Liver (tissue), 8 donors: ENCODE measurements at regions not wholly inside any gene's neighbourhood (a gene's known extent, or its start where the extent isn't known, plus 50 kb on each side); places are given as distances from the start of the nearest gene placed in this dataset.

Experiments used
- DNase-seq: peaks from one replicate; pipeline ENCODE4 v3.0.0-alpha.2; 2017; ENCODE audit warnings: low spot score
- H3K27ac ChIP-seq, 2 donors: one replicate each; pipeline ENCODE4 v1.7.0; 2013; ENCODE audit warnings: inconsistent platforms in 2 of 2, low read length in 2 of 2, control low read depth in 1 of 2, low read depth in 1 of 2, mild to moderate bottlenecking in 1 of 2
- H3K27me3 ChIP-seq, 4 donors: one replicate each; pipeline versions ENCODE4 v1.6.1 to v1.7.0; 2013; ENCODE audit warnings: low read length in 3 of 4, inconsistent platforms in 1 of 4, mild to moderate bottlenecking in 1 of 4, moderate library complexity in 1 of 4; ENCODE audit not compliant: control insufficient read depth in 4 of 4, insufficient read depth in 4 of 4
- H3K36me3 ChIP-seq, 4 donors: one replicate each; pipeline versions ENCODE4 v1.6.1 to v1.7.0; 2013; ENCODE audit warnings: low read length in 3 of 4, mild to moderate bottlenecking in 3 of 4, low read depth in 1 of 4, moderate library complexity in 1 of 4; ENCODE audit not compliant: control insufficient read depth in 4 of 4, insufficient read depth in 3 of 4
- H3K4me1 ChIP-seq, 4 donors: one replicate each; pipeline versions ENCODE4 v1.6.1 to v1.7.0; 2013; ENCODE audit warnings: low read length in 3 of 4, mild to moderate bottlenecking in 3 of 4, moderate library complexity in 1 of 4; ENCODE audit not compliant: control insufficient read depth in 4 of 4, insufficient read depth in 4 of 4
- H3K4me3 ChIP-seq, 3 donors: one replicate each; pipeline versions ENCODE4 v1.6.1 to v1.7.0; 2013; ENCODE audit warnings: low read length in 3 of 3, control low read depth in 1 of 3, low read depth in 1 of 3, mild to moderate bottlenecking in 1 of 3
- H3K9ac ChIP-seq, 2 donors: one replicate each; pipeline ENCODE4 v1.7.0; 2013; ENCODE audit warnings: low read length in 2 of 2, mild to moderate bottlenecking in 2 of 2, moderate library complexity in 2 of 2, control low read depth in 1 of 2, low read depth in 1 of 2
- H3K9me3 ChIP-seq, 4 donors: one replicate each; pipeline versions ENCODE4 v1.6.1 to v1.7.0; 2013; ENCODE audit warnings: low read length in 3 of 4; ENCODE audit not compliant: control insufficient read depth in 4 of 4
- EGR1 ChIP-seq, 2 donors: IDR thresholded peaks; 2 replicates each; pipeline ENCODE4 v1.6.1; 2016 to 2018; ENCODE audit warnings: antibody characterized with exemption in 2 of 2, low read depth in 2 of 2
- FOXA1 ChIP-seq: IDR thresholded peaks from 2 replicates; pipeline ENCODE4 v1.6.1; 2016; ENCODE audit warnings: antibody characterized with exemption
- FOXA2 ChIP-seq: IDR thresholded peaks from 2 replicates; pipeline ENCODE4 v1.6.1; 2016; ENCODE audit warnings: antibody characterized with exemption
- GABPA ChIP-seq, 2 donors: IDR thresholded peaks in 1 of 2; conservative IDR thresholded peaks in 1 of 2; 2 replicates each; pipeline ENCODE4 v1.6.1; 2016; ENCODE audit warnings: antibody characterized with exemption in 2 of 2, mild to moderate bottlenecking in 1 of 2, moderate library complexity in 1 of 2
- HNF4A ChIP-seq, 2 donors: conservative IDR thresholded peaks; 2 replicates each; pipeline ENCODE4 v1.6.1; 2016; ENCODE audit warnings: antibody characterized with exemption in 2 of 2, mild to moderate bottlenecking in 2 of 2
- JUND ChIP-seq, 2 donors: IDR thresholded peaks; 2 replicates each; pipeline ENCODE4 v1.6.1; 2016; ENCODE audit warnings: antibody characterized with exemption in 2 of 2
- NR2F2 ChIP-seq: IDR thresholded peaks from 2 replicates; pipeline ENCODE4 v1.6.1; 2016; ENCODE audit warnings: antibody characterized with exemption
- RAD21 ChIP-seq, 2 donors: IDR thresholded peaks; 2 replicates each; pipeline ENCODE4 v1.6.1; 2016; ENCODE audit warnings: antibody characterized with exemption in 2 of 2, mild to moderate bottlenecking in 2 of 2
- RXRA ChIP-seq, 2 donors: IDR thresholded peaks; 2 replicates each; pipeline ENCODE4 v1.6.1; 2017 to 2018; ENCODE audit warnings: antibody characterized with exemption in 2 of 2, mild to moderate bottlenecking in 1 of 2
- SP1 ChIP-seq: IDR thresholded peaks from 2 replicates; pipeline ENCODE4 v1.6.1; 2018; ENCODE audit warnings: antibody characterized with exemption, mild to moderate bottlenecking
- YY1 ChIP-seq: IDR thresholded peaks from 2 replicates; pipeline ENCODE4 v1.6.1; 2016; ENCODE audit warnings: antibody characterized with exemption, mild to moderate bottlenecking
- WGBS: extraction: QIAGEN DNeasy Blood & Tissue Kit; methylation state at CpG from one replicate; pipeline ENCODE4 v1.1.7; 2013; 5-methylcytosine and 5-hydroxymethylcytosine counted together
- TF ChIP-seq, protein P1 (sequence below): IDR thresholded peaks from 2 replicates; pipeline ENCODE4 v1.6.1; 2016; ENCODE audit warnings: antibody characterized with exemption, mild to moderate bottlenecking
- TF ChIP-seq, protein P2 (sequence below): fragments of 150-350 bp; IDR thresholded peaks from 2 replicates; pipeline ENCODE4 v1.5.1; 2017; ENCODE audit warnings: improper control_type of control experiment, low read depth, low read length; ENCODE audit not compliant: missing input control
- TF ChIP-seq, protein P3 (sequence below): IDR thresholded peaks from 2 replicates; pipeline ENCODE4 v1.6.1; 2016; ENCODE audit warnings: antibody characterized with exemption
- donor health status: healthy.
- donor health status: healthy.
- donor health status: healthy.
- donor health status: healthy.
- donor health status: healthy.

DNA sequence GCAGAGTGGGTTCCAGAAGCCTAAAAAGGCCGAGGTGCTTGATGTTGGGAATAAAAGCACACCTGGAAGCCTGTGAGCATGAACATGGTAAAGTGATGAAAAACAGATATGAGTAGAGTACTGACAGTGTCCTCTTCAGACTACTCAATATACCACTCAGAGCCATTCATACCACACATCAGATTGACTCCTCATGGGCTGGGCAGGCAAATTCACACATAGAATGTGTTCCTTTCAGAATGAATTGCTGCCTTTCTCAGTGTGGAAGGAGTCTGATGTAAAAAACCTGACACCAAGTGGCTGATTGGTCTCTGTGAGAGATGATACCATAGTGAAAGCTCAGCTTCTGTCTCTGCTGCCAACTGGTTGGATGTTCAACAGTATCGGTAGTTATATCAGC lies 442.7 kb downstream of the RAPGEF2 start (continued):
- TF ChIP-seq, protein P1, sequence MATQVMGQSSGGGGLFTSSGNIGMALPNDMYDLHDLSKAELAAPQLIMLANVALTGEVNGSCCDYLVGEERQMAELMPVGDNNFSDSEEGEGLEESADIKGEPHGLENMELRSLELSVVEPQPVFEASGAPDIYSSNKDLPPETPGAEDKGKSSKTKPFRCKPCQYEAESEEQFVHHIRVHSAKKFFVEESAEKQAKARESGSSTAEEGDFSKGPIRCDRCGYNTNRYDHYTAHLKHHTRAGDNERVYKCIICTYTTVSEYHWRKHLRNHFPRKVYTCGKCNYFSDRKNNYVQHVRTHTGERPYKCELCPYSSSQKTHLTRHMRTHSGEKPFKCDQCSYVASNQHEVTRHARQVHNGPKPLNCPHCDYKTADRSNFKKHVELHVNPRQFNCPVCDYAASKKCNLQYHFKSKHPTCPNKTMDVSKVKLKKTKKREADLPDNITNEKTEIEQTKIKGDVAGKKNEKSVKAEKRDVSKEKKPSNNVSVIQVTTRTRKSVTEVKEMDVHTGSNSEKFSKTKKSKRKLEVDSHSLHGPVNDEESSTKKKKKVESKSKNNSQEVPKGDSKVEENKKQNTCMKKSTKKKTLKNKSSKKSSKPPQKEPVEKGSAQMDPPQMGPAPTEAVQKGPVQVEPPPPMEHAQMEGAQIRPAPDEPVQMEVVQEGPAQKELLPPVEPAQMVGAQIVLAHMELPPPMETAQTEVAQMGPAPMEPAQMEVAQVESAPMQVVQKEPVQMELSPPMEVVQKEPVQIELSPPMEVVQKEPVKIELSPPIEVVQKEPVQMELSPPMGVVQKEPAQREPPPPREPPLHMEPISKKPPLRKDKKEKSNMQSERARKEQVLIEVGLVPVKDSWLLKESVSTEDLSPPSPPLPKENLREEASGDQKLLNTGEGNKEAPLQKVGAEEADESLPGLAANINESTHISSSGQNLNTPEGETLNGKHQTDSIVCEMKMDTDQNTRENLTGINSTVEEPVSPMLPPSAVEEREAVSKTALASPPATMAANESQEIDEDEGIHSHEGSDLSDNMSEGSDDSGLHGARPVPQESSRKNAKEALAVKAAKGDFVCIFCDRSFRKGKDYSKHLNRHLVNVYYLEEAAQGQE, result no peak

DNA sequence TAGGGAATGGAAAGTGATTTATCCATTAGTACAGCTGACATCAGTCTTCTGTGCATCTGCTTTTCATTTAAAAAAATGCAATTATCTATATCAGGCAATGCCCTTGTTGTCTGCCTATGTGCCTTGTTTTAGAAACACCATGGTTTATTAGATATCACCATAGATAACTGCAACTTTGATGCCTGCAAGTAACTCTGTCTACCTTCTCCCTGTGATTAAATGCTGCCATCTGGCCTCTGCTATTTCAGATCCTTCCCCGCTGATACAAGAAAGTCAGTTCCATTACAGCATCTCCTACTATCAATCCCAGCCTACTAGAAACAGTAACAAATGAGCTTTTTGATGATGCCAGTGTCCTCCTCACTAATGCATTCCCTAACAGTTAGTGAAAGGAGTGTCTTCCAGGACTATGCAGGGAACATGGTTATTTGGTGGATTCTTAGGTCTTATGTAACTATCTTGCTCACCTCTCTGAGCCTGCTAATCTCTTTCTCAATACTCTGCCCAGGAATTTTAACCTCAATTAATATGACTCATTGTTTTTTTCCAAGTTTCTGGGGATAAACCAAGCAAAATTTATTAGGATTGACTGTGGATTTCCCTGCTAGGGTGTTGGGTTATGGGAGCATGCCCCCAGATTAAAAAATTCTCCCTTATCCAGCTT lies 444.9 kb downstream of the RAPGEF2 start:
- DNase-seq, result no peak
- H3K27me3 ChIP-seq, result no peaks in the 10 kb centered on the region
- H3K4me1 ChIP-seq, result no peaks in the 10 kb centered on the region
- no peak overlapping the region for H3K9ac ChIP-seq
- no peak overlapping the region for H3K4me3 ChIP-seq
- TF ChIP-seq FOXA2, result no peak
- no peak for TF ChIP-seq EGR1 (IDR thresholded peaks at IDR 0.05; ENCODE audit: low read depth in 2 of 2)
- TF ChIP-seq GABPA (IDR thresholded peaks at IDR 0.05 in 1 of 2, conservative IDR thresholded peaks at IDR 0.05 in 1 of 2), result no peak
- TF ChIP-seq JUND (IDR thresholded peaks at IDR 0.05), result no peak
- no peak for TF ChIP-seq RXRA (IDR thresholded peaks at IDR 0.05)
- TF ChIP-seq SP1, result no peak
- no peak for TF ChIP-seq FOXA1
- TF ChIP-seq NR2F2, result no peak
- TF ChIP-seq, protein P2, sequence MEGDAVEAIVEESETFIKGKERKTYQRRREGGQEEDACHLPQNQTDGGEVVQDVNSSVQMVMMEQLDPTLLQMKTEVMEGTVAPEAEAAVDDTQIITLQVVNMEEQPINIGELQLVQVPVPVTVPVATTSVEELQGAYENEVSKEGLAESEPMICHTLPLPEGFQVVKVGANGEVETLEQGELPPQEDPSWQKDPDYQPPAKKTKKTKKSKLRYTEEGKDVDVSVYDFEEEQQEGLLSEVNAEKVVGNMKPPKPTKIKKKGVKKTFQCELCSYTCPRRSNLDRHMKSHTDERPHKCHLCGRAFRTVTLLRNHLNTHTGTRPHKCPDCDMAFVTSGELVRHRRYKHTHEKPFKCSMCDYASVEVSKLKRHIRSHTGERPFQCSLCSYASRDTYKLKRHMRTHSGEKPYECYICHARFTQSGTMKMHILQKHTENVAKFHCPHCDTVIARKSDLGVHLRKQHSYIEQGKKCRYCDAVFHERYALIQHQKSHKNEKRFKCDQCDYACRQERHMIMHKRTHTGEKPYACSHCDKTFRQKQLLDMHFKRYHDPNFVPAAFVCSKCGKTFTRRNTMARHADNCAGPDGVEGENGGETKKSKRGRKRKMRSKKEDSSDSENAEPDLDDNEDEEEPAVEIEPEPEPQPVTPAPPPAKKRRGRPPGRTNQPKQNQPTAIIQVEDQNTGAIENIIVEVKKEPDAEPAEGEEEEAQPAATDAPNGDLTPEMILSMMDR, result no peak
- TF ChIP-seq, protein P1, result no peak
- TF ChIP-seq, protein P3, sequence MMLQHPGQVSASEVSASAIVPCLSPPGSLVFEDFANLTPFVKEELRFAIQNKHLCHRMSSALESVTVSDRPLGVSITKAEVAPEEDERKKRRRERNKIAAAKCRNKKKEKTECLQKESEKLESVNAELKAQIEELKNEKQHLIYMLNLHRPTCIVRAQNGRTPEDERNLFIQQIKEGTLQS, result no peak
- no peak for TF ChIP-seq YY1
- no peak for TF ChIP-seq HNF4A (conservative IDR thresholded peaks at IDR 0.05)
- TF ChIP-seq RAD21 (IDR thresholded peaks at IDR 0.05), result no peak
- no peaks in the 10 kb centered on the region for H3K36me3 ChIP-seq
- no peak overlapping the region for H3K27ac ChIP-seq
- WGBS, result 97% methylated on average over 1 of the region's 1 CpG
- H3K9me3 ChIP-seq, result no peaks in the 10 kb centered on the region
